ENCODE measurements at regions not wholly inside any gene's neighbourhood (a gene's known extent, or its start where the extent isn't known, plus 50 kb on each side); places are given as distances from the start of the nearest gene placed in this dataset.

- H3K27me3 ChIP-seq (ENCODE audit: low read length) = no peaks in the 10 kb centered on the region
Observed at GRCh38 chr11:71117311-71117710, 135.1 kb downstream of the SHANK2 start.

GRCh38 chr11:71116693-71117040, 135.7 kb downstream of the SHANK2 start:
- Histone ChIP-seq H3K27ac (ENCODE audit: low read length) (peak overlapping the region; percentile 39), H4K20me1 (ENCODE audit: low read length) (no peaks in the 10 kb centered on the region), H3F3A (ENCODE audit: low read length, unreplicated experiment) (no peaks in the 10 kb centered on the region), H2AFZ (ENCODE audit: low read length) (no peak overlapping the region), H3K27me3 (ENCODE audit: low read length) (no peaks in the 10 kb centered on the region), H3K9me3 (ENCODE audit: low read length) (no peaks in the 10 kb centered on the region), H3K9me2 (replicated peaks; ENCODE audit: low read length) (no peaks in the 10 kb centered on the region), H3K36me3 (ENCODE audit: low read depth, low read length) (0 out of 2 replicates have a peak, but pooled peaks cover 1% of the 10 kb centered on the region), H3K79me2 (ENCODE audit: low read length) (no peaks in the 10 kb centered on the region), H3K9ac (ENCODE audit: low read length) (no peak overlapping the region), H3K4me3 (ENCODE audit: low read length) (no peak overlapping the region), H3K4me2 (ENCODE audit: low read length) (no peak overlapping the region), H3K4me1 (ENCODE audit: insufficient read depth, low read length) (0 out of 2 replicates have a peak, but pooled peaks cover 7% of the 10 kb centered on the region)
- BruUV-seq (replicated peaks) = no TSS peak
- no peak for ATAC-seq
- CTCF ChIA-PET = no interaction called here
- intact Hi-C loops (cut with micrococcal nuclease) = no loop called here
- TF ChIP-seq EZH2 (IDR thresholded peaks at IDR 0.05; ENCODE audit: low read length, unreplicated experiment) (no peak), EZH2phosphoT487 (IDR thresholded peaks at IDR 0.05; ENCODE audit: borderline replicate concordance, low read length) (no peak), CTCF (conservative IDR thresholded peaks at IDR 0.05; ENCODE audit: low read depth, low read length) (no peak)
- DNase-seq = no peak
- POLR2A ChIA-PET (ENCODE audit: unreplicated experiment) = no interaction called here

More at GRCh38 chr11:71117311-71117710, 135.1 kb downstream of the SHANK2 start:
- no peaks in the 10 kb centered on the region for H4K20me1 ChIP-seq (ENCODE audit: low read length)
- no peaks in the 10 kb centered on the region for H3K36me3 ChIP-seq (ENCODE audit: low read depth, low read length)
- peak overlapping the region; percentile 68 for H3K27ac ChIP-seq (ENCODE audit: low read length)
- no peaks in the 10 kb centered on the region for H3K79me2 ChIP-seq (ENCODE audit: low read length)
- no peaks in the 10 kb centered on the region for H3K9me2 ChIP-seq (replicated peaks; ENCODE audit: low read length)
- no peak overlapping the region for H2AFZ ChIP-seq (ENCODE audit: low read length)
- H3K4me1 ChIP-seq (ENCODE audit: insufficient read depth, low read length) = 0 out of 2 replicates have a peak, but pooled peaks cover 7% of the 10 kb centered on the region
- no peak for TF ChIP-seq EZH2phosphoT487 (IDR thresholded peaks at IDR 0.05; ENCODE audit: borderline replicate concordance, low read length)
- TF ChIP-seq CTCF (conservative IDR thresholded peaks at IDR 0.05; ENCODE audit: low read depth, low read length) = no peak
- TF ChIP-seq EZH2 (IDR thresholded peaks at IDR 0.05; ENCODE audit: low read length, unreplicated experiment) = no peak
- H3K4me3 ChIP-seq (ENCODE audit: low read length) = no peak overlapping the region
- H3K9ac ChIP-seq (ENCODE audit: low read length) = no peak overlapping the region
- CTCF ChIA-PET = no interaction called here
- H3K4me2 ChIP-seq (ENCODE audit: low read length) = no peak overlapping the region
- intact Hi-C loops (cut with micrococcal nuclease) = no loop called here
- DNase-seq (peak; percentile 64), ATAC-seq (peak; percentile 54)
- no peaks in the 10 kb centered on the region for H3F3A ChIP-seq (ENCODE audit: low read length, unreplicated experiment)
- no TSS peak for BruUV-seq (replicated peaks)
- no peaks in the 10 kb centered on the region for H3K9me3 ChIP-seq (ENCODE audit: low read length)
- POLR2A ChIA-PET (ENCODE audit: unreplicated experiment) = no interaction called here

GRCh38 chr11:71115770-71116692, 136.3 kb downstream of the SHANK2 start:
- H3K27me3 ChIP-seq (ENCODE audit: low read length) = no peaks in the 10 kb centered on the region
- no peak overlapping the region for H3K4me3 ChIP-seq (ENCODE audit: low read length)
- H3K27ac ChIP-seq (ENCODE audit: low read length) = no peak overlapping the region
- 0 out of 2 replicates have a peak, but pooled peaks cover 7% of the 10 kb centered on the region for H3K4me1 ChIP-seq (ENCODE audit: insufficient read depth, low read length)
- ATAC-seq = no peak
- ChIA-PET POLR2A (ENCODE audit: unreplicated experiment) (no interaction called here), CTCF (no interaction called here)
- DNase-seq = no peak
- H3K9me3 ChIP-seq (ENCODE audit: low read length) = no peaks in the 10 kb centered on the region
- TF ChIP-seq EZH2 (IDR thresholded peaks at IDR 0.05; ENCODE audit: low read length, unreplicated experiment) = no peak
- no peak for TF ChIP-seq EZH2phosphoT487 (IDR thresholded peaks at IDR 0.05; ENCODE audit: borderline replicate concordance, low read length)
- no peak for TF ChIP-seq CTCF (conservative IDR thresholded peaks at IDR 0.05; ENCODE audit: low read depth, low read length)
- no peaks in the 10 kb centered on the region for H4K20me1 ChIP-seq (ENCODE audit: low read length)
- H3F3A ChIP-seq (ENCODE audit: low read length, unreplicated experiment) = no peaks in the 10 kb centered on the region
- 0 out of 2 replicates have a peak, but pooled peaks cover 3% of the 10 kb centered on the region for H3K36me3 ChIP-seq (ENCODE audit: low read depth, low read length)
- no peaks in the 10 kb centered on the region for H3K9me2 ChIP-seq (replicated peaks; ENCODE audit: low read length)
- H3K79me2 ChIP-seq (ENCODE audit: low read length) = no peaks in the 10 kb centered on the region
- no peak overlapping the region for H3K9ac ChIP-seq (ENCODE audit: low read length)
- intact Hi-C loops (cut with micrococcal nuclease) = no loop called here
- no TSS peak for BruUV-seq (replicated peaks)
- no peak overlapping the region for H3K4me2 ChIP-seq (ENCODE audit: low read length)
- no peak overlapping the region for H2AFZ ChIP-seq (ENCODE audit: low read length)
